NCI-H128 (cell line): ENCODE measurements at regions not wholly inside any gene's neighbourhood (a gene's known extent, or its start where the extent isn't known, plus 50 kb on each side); places are given as distances from the start of the nearest gene placed in this dataset.

Experiments
- DNase-seq: peaks from one replicate; lab custom pipeline; 2025; ENCODE audit not compliant: unreplicated experiment; lab: John Stamatoyannopoulos, UW

- DNase-seq: no peak
Measured at GRCh38 chr4:96521046-96521536, 681.2 kb downstream of the PDHA2 start.

GRCh38 chr4:96523611-96524010 lies 683.7 kb downstream of the PDHA2 start:
- no peak for DNase-seq

- DNase-seq: no peak
Measured at GRCh38 chr4:96524311-96524875, 684.5 kb downstream of the PDHA2 start.

GRCh38 chr4:96525898-96526297 lies 686.0 kb downstream of the PDHA2 start:
- DNase-seq: no peak

DNA sequence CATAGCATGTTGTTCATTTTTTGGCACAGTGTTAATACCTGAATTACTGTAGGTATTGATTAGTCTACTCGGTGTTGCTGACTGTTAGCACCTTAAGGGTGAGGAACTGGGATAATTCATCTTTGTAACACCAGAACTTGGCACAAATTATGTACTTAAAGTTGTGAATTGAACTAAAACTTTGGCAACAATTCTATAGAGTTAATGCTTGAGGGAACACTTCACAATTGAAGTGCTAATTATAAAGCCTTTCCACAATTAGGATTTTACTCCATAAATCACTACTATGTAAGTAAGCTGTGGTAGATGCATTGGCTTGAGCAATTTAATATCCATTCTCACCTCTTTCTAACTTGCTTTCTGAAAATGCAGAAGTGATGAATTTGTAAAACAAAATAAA lies 686.7 kb downstream of the PDHA2 start:
- DNase-seq: no peak

GRCh38 chr4:96531836-96532235 lies 691.9 kb downstream of the PDHA2 start:
- no peak for DNase-seq

GRCh38 chr4:96543346-96543745 lies 703.5 kb downstream of the PDHA2 start:
- no peak for DNase-seq

- no peak for DNase-seq
Measured at GRCh38 chr4:96558466-96558865, 718.6 kb downstream of the PDHA2 start.

DNA sequence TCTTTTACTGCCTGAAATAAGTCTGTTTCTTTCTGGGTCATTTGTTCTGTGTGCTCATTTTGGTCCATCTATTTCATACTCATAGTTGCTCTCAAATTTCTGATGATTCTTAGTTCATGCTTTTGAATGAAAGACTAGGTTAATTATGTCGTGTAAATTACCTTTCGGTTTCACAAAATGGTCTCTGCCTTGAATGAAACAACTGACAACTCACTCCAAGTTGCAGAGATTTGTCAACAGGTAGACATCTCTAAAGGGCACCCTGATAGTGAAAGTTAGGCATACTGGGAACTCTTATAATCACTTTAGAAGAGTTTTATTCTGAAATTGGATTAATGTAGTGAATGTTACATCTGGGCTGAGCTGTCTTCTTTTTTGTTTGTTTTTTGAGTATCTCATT lies 726.9 kb downstream of the PDHA2 start:
- DNase-seq: no peak

DNA sequence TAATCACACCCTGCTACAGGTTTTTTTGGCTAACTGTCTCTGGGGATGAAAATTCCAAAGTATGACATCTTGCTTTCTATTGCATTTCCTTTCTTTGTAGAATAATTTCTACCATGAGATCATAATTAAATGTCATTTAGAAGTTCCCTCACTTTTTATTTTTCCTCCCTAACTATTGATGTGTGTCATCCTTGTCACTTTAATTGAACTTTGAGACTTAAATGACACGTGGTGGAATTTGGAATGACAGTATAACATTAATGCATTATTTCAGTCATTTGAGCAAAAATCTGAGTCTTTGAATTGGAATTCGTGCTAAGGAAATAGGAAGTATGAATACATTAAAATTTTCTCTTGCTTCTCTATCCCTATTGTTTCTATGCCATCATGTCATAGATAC lies 745.4 kb downstream of the PDHA2 start:
- no peak for DNase-seq

- no peak for DNase-seq
Measured at GRCh38 chr4:96593422-96593821, 753.5 kb downstream of the PDHA2 start.

- no peak for DNase-seq
Measured at GRCh38 chr4:96598465-96598864, 758.6 kb downstream of the PDHA2 start.

- DNase-seq: no peak
Measured at GRCh38 chr4:96599752-96600151, 759.9 kb downstream of the PDHA2 start.

GRCh38 chr4:96602661-96603060 lies 762.8 kb downstream of the PDHA2 start:
- no peak for DNase-seq

- DNase-seq: no peak
Measured at GRCh38 chr4:96603641-96604040, 763.7 kb downstream of the PDHA2 start.

DNA sequence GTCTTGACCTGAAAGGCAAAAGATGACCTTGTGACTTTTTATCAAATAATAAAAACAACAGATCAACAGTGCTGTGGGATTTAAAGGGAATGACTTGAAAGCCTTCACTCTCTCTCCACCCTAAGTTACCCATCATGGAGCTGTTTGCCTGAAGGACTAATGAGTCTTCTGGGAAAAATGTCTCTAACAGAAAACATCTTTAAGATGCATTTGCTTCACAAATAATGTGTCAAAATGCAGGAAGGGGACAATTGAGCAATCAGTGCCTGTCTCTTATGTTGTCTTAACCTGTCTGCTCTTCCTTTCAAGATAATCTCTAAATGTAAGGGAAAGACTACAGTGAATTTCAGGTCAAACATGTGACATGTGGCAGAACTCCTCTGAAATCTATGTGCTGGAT lies 766.6 kb downstream of the PDHA2 start:
- DNase-seq: no peak

DNA sequence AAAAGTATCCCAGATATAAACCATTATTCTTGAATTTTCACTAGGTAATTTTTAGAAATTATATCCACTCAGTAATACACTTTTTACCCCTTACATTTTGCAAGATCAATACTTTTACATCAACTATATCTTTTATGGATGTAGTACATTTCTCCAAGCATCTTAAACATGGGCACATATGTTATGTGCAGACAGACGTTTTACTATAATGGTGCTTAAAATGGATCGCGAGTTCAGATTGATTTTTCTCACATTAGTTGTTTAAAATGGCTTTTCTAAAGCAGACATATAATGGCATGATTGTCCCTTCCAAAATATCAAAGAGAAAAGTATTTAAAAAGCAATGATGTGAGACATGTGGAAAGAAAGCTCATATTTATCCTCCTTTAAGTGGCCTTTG lies 786.1 kb downstream of the PDHA2 start:
- DNase-seq: no peak

GRCh38 chr4:96630839-96631238 lies 790.9 kb downstream of the PDHA2 start:
- no peak for DNase-seq

DNA sequence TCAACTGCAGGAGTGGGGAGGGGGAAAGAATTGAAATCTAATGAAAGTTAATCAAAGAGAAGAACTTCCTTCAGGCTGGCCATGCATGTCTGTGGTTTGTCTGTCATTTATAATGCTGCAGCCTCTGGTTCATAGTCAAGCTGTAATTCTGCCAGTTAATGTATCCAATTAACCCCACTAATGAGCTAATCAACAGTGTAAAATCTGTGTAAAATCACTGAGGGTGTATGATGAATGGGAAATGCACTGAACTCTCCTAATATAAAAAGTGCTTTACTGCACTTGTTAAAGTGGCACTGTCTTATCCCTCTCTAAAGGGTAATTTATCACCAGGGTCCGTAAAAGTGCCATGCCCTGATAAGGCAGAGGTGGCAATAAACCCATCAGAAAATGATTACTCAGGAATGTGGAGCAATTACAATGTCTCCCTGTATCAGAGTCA lies 798.1 kb downstream of the PDHA2 start:
- no peak for DNase-seq

DNA sequence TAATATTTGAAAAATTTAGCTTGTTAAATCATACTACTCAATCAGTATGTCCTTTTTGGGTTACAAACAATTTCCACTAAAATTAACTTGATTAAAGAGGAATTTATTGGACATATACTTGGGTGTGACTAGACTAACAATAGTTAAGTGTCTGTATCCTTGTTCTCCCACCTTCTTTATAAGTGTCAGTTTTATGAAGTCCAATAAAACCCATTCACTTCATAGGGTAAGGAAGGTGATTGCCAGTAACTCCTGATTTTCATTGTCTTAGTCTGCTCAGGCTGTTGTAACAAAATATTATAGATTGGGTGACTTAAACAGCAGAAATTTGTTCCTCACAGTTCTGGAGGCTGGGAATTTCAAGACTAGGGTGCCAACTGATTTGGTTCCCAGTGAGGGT lies 800.0 kb downstream of the PDHA2 start:
- no peak for DNase-seq

DNA sequence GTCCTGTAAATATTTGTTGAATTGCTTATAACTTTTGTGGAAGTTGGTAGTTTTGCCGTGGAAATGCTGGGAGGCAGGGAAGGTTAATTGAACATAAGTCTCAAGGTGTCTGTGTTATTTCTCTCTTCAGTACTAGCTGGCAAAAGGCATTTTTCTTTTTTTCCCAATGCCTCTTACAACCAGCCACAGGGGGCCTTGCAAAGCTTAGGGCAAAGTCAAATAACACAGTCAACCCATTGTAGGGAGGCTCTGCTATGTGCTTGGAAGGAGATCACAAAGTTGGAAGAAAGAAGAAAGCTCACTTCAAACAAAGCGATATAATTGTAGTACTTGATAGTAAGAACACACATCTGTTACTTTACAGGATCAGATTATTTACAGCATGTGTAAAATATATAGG lies 802.6 kb downstream of the PDHA2 start:
- no peak for DNase-seq

GRCh38 chr4:96646146-96646545 lies 806.3 kb downstream of the PDHA2 start:
- DNase-seq: no peak

GRCh38 chr4:96649536-96649935 lies 809.6 kb downstream of the PDHA2 start:
- DNase-seq: no peak
